Neural progenitor cell (in vitro differentiated cells): ENCODE measurements at regions not wholly inside any gene's neighbourhood (a gene's known extent, or its start where the extent isn't known, plus 50 kb on each side); places are given as distances from the start of the nearest gene placed in this dataset.

Experiments used
- CTCF ChIP-seq: fragments of 200-600 bp; sonication (generic); IDR thresholded peaks from 2 replicates; pipeline ENCODE4 v1.5.1; 2017; ENCODE audit warnings: antibody characterized with exemption, mild to moderate bottlenecking
- EZH2 ChIP-seq: fragments of 200-600 bp; sonication (generic); IDR thresholded peaks from 2 replicates; pipeline ENCODE4 v1.6.1; 2017; ENCODE audit warnings: antibody characterized with exemption, mild to moderate bottlenecking, moderate library complexity

GRCh38 chr5:17880869-17881268 is 246.6 kb downstream of the TAF11L14 start:
- TF ChIP-seq CTCF (no peak), EZH2 (no peak)
